Adrenal gland (tissue), 5 donors: ENCODE measurements at regions not wholly inside any gene's neighbourhood (a gene's known extent, or its start where the extent isn't known, plus 50 kb on each side); places are given as distances from the start of the nearest gene placed in this dataset.

Experiments used
- POLR2A ChIP-seq, 2 donors: fragments of 450-650 bp; IDR thresholded peaks; one replicate each; pipeline ENCODE4 v1.6.1; 2017; ENCODE audit warnings: antibody characterized with exemption in 2 of 2, mild to moderate bottlenecking in 2 of 2, moderate library complexity in 1 of 2
- TF ChIP-seq, protein P1 (sequence below), 6 experiments: fragments of 450-650 bp in 4 of 6; fragments of 200-600 bp in 2 of 6; sonication (generic) in 1 of 6; IDR thresholded peaks; 1 replicate in 5 of 6; 2 replicates in 1 of 6; pipeline versions ENCODE4 v1.5.1 to v1.8.0; 2016 to 2021; ENCODE audit warnings: antibody characterized with exemption in 6 of 6, mild to moderate bottlenecking in 2 of 6, moderate library complexity in 1 of 6
- donor health status: DM: no; HTN: no; CAD: no.

DNA sequence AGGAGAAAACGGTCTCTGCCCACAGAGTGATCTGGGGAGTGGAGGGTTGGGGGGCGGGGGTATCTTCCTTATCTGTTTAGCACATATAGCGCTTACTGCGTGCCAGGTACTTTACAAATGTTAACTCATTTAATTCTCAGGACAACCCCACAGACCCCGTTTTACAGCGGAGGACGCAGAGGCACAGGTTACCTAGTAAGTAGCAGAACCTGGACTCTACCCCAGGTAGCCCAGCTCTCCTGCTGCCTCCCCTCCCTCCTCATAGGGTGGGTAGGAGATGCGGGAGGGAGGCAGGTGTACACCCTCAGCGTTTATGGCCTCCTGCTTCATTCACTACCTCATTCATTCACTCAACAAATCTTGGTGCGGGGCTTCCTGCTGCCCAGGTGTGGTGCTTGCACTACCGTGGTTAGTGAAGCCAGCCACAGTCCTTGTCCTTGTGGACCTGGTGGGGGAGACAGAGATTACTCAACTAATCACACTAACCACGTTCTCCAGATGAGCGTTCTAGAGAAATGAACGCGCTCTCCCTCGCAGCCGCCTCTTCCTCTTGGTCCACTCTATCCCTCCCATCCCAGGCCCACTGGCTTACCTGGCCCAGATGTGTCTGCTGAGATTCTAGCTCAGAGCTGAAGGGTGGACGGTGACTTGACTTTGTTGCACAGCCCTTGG is 102.0 kb downstream of the IER5 start:
- no peak for TF ChIP-seq POLR2A (IDR thresholded peaks at IDR 0.05)
- TF ChIP-seq, protein P1, sequence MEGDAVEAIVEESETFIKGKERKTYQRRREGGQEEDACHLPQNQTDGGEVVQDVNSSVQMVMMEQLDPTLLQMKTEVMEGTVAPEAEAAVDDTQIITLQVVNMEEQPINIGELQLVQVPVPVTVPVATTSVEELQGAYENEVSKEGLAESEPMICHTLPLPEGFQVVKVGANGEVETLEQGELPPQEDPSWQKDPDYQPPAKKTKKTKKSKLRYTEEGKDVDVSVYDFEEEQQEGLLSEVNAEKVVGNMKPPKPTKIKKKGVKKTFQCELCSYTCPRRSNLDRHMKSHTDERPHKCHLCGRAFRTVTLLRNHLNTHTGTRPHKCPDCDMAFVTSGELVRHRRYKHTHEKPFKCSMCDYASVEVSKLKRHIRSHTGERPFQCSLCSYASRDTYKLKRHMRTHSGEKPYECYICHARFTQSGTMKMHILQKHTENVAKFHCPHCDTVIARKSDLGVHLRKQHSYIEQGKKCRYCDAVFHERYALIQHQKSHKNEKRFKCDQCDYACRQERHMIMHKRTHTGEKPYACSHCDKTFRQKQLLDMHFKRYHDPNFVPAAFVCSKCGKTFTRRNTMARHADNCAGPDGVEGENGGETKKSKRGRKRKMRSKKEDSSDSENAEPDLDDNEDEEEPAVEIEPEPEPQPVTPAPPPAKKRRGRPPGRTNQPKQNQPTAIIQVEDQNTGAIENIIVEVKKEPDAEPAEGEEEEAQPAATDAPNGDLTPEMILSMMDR (IDR thresholded peaks at IDR 0.05), result no peak
